HG03439 (cell line): ENCODE measurements at regions not wholly inside any gene's neighbourhood (a gene's known extent, or its start where the extent isn't known, plus 50 kb on each side); places are given as distances from the start of the nearest gene placed in this dataset.

Experiments used
- ATAC-seq: cut with Tn5 transposase; IDR thresholded peaks from one replicate; pipeline ENCODE4 v1.9.1; 2021; ENCODE audit warnings: mild to moderate bottlenecking, moderate library complexity; ENCODE audit not compliant: unreplicated experiment

DNA sequence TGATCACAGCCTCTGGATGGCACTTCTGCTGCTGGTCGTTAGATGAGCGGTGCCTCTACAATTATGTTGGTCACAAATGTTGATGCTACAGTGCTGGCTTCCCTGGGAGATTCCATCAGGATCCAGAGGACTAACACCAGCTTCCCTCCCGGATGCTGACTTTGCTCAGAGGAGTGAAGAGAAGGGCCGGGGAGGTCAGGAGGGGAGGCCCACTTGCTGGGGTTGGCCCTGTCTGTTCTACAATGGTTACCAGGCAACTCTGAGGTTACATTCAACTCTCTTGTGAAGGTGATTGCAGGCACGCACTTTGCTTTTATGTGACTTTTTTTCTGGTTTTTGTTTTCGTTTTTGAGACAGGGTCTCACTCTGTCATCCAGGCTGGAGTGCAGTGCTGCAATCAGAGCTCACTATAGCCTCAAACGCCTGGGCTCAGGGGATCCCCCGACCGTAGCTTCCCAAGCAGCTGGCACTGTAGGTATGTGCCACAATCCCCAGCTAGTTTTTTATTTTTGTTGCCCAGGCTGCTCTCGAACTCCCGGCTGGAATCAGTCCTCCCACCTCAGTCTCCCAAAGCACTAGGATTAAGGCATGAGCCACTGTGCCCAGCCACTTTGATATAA lies 112.5 kb downstream of the ADSS2 start:
- ATAC-seq, result no peak

DNA sequence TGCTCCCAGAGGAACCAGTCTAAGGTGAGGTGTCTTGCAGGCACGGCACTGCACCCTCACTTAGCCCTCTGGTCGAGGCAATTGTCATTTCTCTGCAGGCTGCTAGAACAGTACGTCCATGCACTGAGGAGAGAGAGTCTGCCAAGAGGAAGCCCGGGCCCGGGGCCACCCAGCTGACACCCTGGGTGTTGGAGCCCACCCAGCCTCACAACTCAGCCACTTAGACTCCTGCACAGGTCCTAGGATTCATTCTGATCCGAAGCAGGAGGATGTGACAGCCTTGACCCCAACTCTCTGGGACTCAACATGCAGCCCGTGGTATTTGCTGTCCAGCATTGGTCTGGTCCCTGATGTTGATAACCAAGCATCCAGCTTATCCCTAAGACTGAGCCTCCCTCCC lies 111.9 kb downstream of the ADSS2 start:
- no peak for ATAC-seq

- no peak for ATAC-seq
Measured at GRCh38 chr1:244340396-244340795, 111.3 kb downstream of the ADSS2 start.

DNA sequence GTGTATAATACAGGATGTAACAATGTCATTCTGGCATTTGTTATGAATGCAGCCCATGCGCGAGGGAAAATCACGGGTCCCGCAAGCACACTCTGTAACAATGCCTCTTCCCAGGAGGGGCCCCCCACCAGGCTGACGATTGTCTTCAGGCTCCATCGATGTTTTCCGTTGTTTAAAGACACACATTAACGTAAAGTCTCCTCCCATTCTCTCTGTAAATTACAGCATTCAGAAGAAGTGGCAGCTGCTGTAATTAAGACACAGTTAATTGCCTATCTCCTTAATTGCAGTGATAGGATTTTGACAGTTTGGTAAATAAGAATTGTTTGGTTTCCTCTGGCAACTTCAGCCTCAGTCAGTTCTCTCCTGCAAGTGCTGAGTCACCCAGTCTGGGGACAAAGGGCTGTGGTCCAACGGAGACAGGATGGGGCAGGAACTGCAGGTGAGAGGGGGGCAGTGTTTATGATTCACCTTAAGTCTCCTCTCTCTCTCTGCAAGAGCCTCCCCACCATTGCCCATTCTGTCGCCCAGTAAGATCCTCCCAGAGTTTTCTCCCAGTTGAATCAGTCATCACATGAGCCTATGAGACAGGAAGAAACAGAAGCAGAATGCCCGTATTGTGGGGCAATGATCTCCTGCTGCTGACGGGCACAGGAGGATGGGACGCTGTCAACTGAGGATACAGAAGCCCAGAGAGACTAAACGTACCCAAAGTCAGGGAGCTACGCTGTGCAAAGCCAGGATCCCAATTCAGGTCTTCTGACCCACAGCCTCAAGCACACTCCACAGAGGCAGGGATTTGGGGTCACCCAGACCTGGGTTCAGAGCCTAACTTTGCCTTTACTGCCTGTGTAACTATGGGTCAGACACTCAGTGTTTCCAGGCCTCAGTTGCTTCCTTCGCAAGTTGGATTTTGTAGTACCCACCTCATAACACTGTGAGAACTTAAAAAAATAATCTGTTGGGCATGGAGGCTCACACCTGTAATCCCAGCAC lies 110.0 kb downstream of the ADSS2 start:
- ATAC-seq, result no peak

- no peak for ATAC-seq
Measured at GRCh38 chr1:244344001-244344400, 107.7 kb downstream of the ADSS2 start.

GRCh38 chr1:244346972-244347618 lies 104.6 kb downstream of the ADSS2 start:
- no peak for ATAC-seq

DNA sequence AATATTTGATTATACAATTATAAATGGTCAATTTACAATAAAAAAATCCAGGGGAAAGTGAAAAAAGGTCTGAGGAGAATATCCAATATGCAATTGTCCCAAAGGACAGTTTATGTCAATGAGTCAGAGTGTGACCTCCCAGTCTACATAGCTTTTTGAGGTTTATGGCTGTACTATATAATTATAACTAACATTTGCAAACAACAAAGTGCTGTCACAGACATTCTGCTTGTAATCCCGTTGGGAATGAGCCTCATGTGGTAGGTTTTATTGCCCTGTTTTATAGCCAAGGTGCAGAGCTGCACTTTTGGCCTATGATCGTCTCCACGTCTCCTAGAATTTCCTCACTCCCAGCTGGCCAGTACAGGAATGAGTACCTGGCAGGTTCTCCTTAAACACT lies 103.8 kb downstream of the ADSS2 start:
- ATAC-seq, result no peak

GRCh38 chr1:244349103-244349531 lies 102.6 kb downstream of the ADSS2 start:
- ATAC-seq, result no peak

DNA sequence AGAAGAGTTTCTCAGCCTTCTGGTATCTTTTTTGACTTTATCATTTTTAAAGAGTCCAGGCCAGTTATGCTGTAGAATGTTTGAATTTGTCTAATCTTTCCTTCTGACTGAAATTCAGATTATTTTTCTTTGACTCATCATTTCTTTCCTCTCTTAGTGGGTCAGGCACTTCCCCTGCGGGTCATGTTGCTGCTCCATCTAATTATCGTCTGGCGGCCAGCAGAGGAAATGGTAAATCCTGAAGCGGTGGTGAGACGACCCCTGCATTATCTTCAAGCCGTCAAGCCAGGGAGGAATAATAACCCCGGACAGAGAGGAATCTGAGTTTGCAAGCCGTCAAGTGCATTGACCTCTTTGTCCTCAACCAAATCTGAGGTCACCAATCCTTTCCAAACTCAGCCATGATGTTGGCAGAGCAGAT lies 102.1 kb downstream of the ADSS2 start:
- no peak for ATAC-seq

DNA sequence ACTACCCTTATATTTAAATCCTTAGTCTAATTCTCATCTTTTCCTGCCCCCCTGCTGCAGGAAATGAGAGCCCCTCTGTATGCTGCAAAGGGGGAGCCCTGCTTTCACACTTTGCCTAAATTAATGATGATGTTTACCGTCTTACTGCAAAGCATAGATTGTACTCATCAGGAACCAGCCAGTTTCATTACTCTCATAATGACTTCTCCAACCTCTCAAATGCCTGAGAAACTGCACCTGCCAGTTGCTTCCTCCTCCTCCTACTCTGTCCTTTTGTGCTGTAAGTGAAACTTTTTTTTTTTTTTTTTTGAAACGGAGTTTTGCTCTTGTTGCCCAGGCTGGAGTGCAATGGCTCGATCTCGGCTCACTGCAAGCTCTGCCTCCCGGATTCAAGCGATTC lies 101.7 kb downstream of the ADSS2 start:
- ATAC-seq, result peak; percentile 84

- no peak for ATAC-seq
Measured at GRCh38 chr1:244352156-244352830, 99.4 kb downstream of the ADSS2 start.

DNA sequence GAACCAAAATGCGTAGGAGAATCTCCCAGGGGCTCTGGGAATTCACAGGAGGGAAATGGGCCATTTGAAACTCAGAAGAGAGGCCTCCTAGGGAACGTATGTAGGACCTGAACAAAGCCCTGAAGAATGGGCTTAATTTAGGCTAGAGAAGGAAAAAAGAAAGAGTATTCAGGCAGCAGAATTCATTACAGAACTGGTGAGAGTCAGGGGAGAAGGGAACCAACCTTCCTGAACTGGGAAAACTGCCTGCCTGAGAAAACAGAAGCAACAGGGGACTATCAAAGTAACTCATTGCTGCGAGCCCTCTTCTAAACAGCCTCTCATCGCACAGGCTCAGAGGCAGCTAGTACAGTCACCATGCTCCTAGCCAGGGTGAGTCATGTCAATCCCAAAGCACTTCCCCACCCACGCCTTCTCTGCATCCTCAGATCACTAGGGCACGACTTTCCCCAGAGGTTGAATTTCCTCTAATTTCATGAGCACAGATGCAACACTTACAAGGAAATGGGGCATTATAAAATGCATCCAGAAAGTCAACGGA lies 98.1 kb downstream of the ADSS2 start:
- ATAC-seq, result no peak

- no peak for ATAC-seq
Measured at GRCh38 chr1:244354810-244355278, 96.9 kb downstream of the ADSS2 start.

- ATAC-seq, result no peak
Measured at GRCh38 chr1:244356376-244356775, 95.3 kb downstream of the ADSS2 start.
